ENCODE measurements at regions not wholly inside any gene's neighbourhood (a gene's known extent, or its start where the extent isn't known, plus 50 kb on each side); places are given as distances from the start of the nearest gene placed in this dataset.

GRCh38 chr9:126158588-126159429 is 167.8 kb upstream of the MVB12B start:
- H3K36me3 Mint-ChIP-seq (ENCODE audit: low read depth), result no peaks in the 10 kb centered on the region
- H3K9me2 ChIP-seq (ENCODE audit: insufficient read depth), result 0 out of 2 replicates have a peak, but pooled peaks cover 1% of the 10 kb centered on the region
- no peaks in the 10 kb centered on the region for H4K20me1 ChIP-seq (replicated peaks; ENCODE audit: insufficient read depth)
- peaks cover 8% of the 10 kb centered on the region; the same call in 1 of the 2 replicates for H3K4me1 ChIP-seq (ENCODE audit: insufficient read depth)
- peaks cover 24% of the 10 kb centered on the region for H3K4me1 Mint-ChIP-seq
- H3K79me2 ChIP-seq (replicated peaks; ENCODE audit: insufficient read depth), result no peaks in the 10 kb centered on the region
- DNase-seq (ENCODE audit: low spot score) (no peak), ATAC-seq (no peak)
- no peaks in the 10 kb centered on the region for H3K27me3 ChIP-seq (ENCODE audit: insufficient read depth)
- H3K27ac Mint-ChIP-seq, result no peak overlapping the region
- no peak overlapping the region for H3K27ac ChIP-seq (ENCODE audit: low read depth)
- no peaks in the 10 kb centered on the region for H3F3A ChIP-seq (replicated peaks; ENCODE audit: low read depth)
- no peak overlapping the region for H3K4me3 ChIP-seq
- no peak overlapping the region for H2AFZ ChIP-seq
- H3K4me2 ChIP-seq, result no peak overlapping the region
- H3K4me3 Mint-ChIP-seq, result no peak overlapping the region
- peaks cover 12% of the 10 kb centered on the region for H3K27me3 Mint-ChIP-seq (ENCODE audit: insufficient read depth, low read depth, poor library complexity)
- TF ChIP-seq ETS1 (IDR thresholded peaks at IDR 0.05), result no peak
- no peak for TF ChIP-seq STAT1 (IDR thresholded peaks at IDR 0.05; ENCODE audit: unreplicated experiment)
- TF ChIP-seq NANOG (IDR thresholded peaks at IDR 0.05; ENCODE audit: borderline replicate concordance), result no peak
- no peak for TF ChIP-seq JUNB (IDR thresholded peaks at IDR 0.05; ENCODE audit: unreplicated experiment)
- TF ChIP-seq POLR2AphosphoS5 (IDR thresholded peaks at IDR 0.05; ENCODE audit: low read depth), result no peak
- TF ChIP-seq EZH2phosphoT487 (IDR thresholded peaks at IDR 0.05; ENCODE audit: unreplicated experiment), result no peak
- no peak for TF ChIP-seq CREB1 (CRISPR knock-in tag; IDR thresholded peaks at IDR 0.05; ENCODE audit: low read depth)
- TF ChIP-seq, protein P1, sequence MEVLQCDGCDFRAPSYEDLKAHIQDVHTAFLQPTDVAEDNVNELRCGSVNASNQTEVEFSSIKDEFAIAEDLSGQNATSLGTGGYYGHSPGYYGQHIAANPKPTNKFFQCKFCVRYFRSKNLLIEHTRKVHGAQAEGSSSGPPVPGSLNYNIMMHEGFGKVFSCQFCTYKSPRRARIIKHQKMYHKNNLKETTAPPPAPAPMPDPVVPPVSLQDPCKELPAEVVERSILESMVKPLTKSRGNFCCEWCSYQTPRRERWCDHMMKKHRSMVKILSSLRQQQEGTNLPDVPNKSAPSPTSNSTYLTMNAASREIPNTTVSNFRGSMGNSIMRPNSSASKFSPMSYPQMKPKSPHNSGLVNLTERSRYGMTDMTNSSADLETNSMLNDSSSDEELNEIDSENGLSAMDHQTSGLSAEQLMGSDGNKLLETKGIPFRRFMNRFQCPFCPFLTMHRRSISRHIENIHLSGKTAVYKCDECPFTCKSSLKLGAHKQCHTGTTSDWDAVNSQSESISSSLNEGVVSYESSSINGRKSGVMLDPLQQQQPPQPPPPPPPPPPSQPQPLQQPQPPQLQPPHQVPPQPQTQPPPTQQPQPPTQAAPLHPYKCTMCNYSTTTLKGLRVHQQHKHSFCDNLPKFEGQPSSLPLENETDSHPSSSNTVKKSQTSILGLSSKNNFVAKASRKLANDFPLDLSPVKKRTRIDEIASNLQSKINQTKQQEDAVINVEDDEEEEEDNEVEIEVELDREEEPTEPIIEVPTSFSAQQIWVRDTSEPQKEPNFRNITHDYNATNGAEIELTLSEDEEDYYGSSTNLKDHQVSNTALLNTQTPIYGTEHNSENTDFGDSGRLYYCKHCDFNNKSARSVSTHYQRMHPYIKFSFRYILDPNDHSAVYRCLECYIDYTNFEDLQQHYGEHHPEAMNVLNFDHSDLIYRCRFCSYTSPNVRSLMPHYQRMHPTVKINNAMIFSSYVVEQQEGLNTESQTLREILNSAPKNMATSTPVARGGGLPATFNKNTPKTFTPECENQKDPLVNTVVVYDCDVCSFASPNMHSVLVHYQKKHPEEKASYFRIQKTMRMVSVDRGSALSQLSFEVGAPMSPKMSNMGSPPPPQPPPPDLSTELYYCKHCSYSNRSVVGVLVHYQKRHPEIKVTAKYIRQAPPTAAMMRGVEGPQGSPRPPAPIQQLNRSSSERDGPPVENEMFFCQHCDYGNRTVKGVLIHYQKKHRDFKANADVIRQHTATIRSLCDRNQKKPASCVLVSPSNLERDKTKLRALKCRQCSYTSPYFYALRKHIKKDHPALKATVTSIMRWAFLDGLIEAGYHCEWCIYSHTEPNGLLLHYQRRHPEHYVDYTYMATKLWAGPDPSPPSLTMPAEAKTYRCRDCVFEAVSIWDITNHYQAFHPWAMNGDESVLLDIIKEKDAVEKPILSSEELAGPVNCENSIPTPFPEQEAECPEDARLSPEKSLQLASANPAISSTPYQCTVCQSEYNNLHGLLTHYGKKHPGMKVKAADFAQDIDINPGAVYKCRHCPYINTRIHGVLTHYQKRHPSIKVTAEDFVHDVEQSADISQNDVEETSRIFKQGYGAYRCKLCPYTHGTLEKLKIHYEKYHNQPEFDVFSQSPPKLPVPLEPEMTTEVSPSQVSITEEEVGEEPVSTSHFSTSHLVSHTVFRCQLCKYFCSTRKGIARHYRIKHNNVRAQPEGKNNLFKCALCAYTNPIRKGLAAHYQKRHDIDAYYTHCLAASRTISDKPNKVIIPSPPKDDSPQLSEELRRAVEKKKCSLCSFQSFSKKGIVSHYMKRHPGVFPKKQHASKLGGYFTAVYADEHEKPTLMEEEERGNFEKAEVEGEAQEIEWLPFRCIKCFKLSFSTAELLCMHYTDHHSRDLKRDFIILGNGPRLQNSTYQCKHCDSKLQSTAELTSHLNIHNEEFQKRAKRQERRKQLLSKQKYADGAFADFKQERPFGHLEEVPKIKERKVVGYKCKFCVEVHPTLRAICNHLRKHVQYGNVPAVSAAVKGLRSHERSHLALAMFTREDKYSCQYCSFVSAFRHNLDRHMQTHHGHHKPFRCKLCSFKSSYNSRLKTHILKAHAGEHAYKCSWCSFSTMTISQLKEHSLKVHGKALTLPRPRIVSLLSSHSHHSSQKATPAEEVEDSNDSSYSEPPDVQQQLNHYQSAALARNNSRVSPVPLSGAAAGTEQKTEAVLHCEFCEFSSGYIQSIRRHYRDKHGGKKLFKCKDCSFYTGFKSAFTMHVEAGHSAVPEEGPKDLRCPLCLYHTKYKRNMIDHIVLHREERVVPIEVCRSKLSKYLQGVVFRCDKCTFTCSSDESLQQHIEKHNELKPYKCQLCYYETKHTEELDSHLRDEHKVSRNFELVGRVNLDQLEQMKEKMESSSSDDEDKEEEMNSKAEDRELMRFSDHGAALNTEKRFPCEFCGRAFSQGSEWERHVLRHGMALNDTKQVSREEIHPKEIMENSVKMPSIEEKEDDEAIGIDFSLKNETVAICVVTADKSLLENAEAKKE (CRISPR knock-in tag; IDR thresholded peaks at IDR 0.05), result no peak
- no peak for TF ChIP-seq REST (IDR thresholded peaks at IDR 0.05; ENCODE audit: unreplicated experiment)
- TF ChIP-seq ZNF331 (CRISPR knock-in tag; IDR thresholded peaks at IDR 0.05; ENCODE audit: low read depth), result no peak
- TF ChIP-seq CTCF (conservative IDR thresholded peaks at IDR 0.05; ENCODE audit: low read depth in 2 of 2), result no peak
- TF ChIP-seq EZH2 (IDR thresholded peaks at IDR 0.05; ENCODE audit: low read depth, unreplicated experiment), result no peak
- no peak for TF ChIP-seq ZNF114 (CRISPR knock-in tag; IDR thresholded peaks at IDR 0.05)
- no peaks in the 10 kb centered on the region for H3K9me3 Mint-ChIP-seq
- H3K36me3 ChIP-seq (ENCODE audit: insufficient read depth), result no peaks in the 10 kb centered on the region

Data from GM23338 (cell line).